ENCODE measurements at regions not wholly inside any gene's neighbourhood (a gene's known extent, or its start where the extent isn't known, plus 50 kb on each side); places are given as distances from the start of the nearest gene placed in this dataset.

GRCh38 chr1:29390491-29391361 is 154.4 kb downstream of the PTPRU start:
- 3% methylated on average over 13 of the region's 16 CpGs for whole genome bisulfite sequencing (ENCODE audit: low lambda C conversion rate)
- no peaks in the 10 kb centered on the region for H4K20me1 ChIP-seq (ENCODE audit: insufficient read depth, low read length)
- no peak overlapping the region for H3K27ac ChIP-seq (ENCODE audit: extremely low read length, insufficient read depth, low read length)
- ATAC-seq (no peak), DNase-seq (ENCODE audit: low spot score) (no peak), FAIRE-seq (no peak)
- H3K9me3 ChIP-seq (ENCODE audit: low read length) = no peaks in the 10 kb centered on the region
- H3K79me2 ChIP-seq (ENCODE audit: insufficient read depth, low read length) = no peaks in the 10 kb centered on the region
- H3K4me3 ChIP-seq (replicated peaks in 1 of 3; ENCODE audit: insufficient read depth in 1 of 3, low read depth in 2 of 3, low read length in 3 of 3) = no peak overlapping the region
- in situ Hi-C loops (cut with HindIII; ENCODE audit: extremely low pct_ligation_motif_present, low pct_unique_long_range_greater_than_20kb) = loop anchor here (25.0 kb wide), 1 partner anchor 697 kb away; no protein-coding TSS in a partner anchor
- H3K4me1 ChIP-seq (ENCODE audit: insufficient read depth, low read length) = no peaks in the 10 kb centered on the region
- no TSS peak for BruUV-seq (replicated peaks)
- no peak for TF ChIP-seq ZNF101 (CRISPR knock-in tag; IDR thresholded peaks at IDR 0.05; ENCODE audit: borderline replicate concordance, low read depth)
- TF ChIP-seq ZBTB7B (CRISPR knock-in tag; IDR thresholded peaks at IDR 0.05) = no peak
- no peak for TF ChIP-seq RXRA (CRISPR knock-in tag; IDR thresholded peaks at IDR 0.05)
- TF ChIP-seq NAIF1 (CRISPR knock-in tag; IDR thresholded peaks at IDR 0.05; ENCODE audit: borderline replicate concordance) = no peak
- no peak for TF ChIP-seq ARHGAP35 (CRISPR knock-in tag; IDR thresholded peaks at IDR 0.05; ENCODE audit: borderline replicate concordance)
- no peak for TF ChIP-seq ASH2L (IDR thresholded peaks at IDR 0.05; ENCODE audit: insufficient read length, low read depth, low read length)
- TF ChIP-seq ZNF451 (CRISPR knock-in tag; IDR thresholded peaks at IDR 0.05) = no peak
- no peak for TF ChIP-seq PHF5A (CRISPR knock-in tag; IDR thresholded peaks at IDR 0.05; ENCODE audit: low read depth, unreplicated experiment)
- no peak for TF ChIP-seq RAD21 (CRISPR knock-in tag; IDR thresholded peaks at IDR 0.05)
- no peak for TF ChIP-seq NR1H2 (CRISPR knock-in tag; IDR thresholded peaks at IDR 0.05; ENCODE audit: borderline replicate concordance, low read depth)
- no peak for TF ChIP-seq DMAP1 (CRISPR knock-in tag; IDR thresholded peaks at IDR 0.05)
- peaks cover 1 to 3% of the 10 kb centered on the region in 2 experiments; a peak in 1 of 5 replicates for H3K27me3 ChIP-seq (ENCODE audit: control insufficient read depth in 1 of 2, insufficient read depth in 2 of 2, low read length in 2 of 2)
- POLR2A ChIA-PET = no interaction called here
- no peak overlapping the region for H2AFZ ChIP-seq (ENCODE audit: low read length)
- H3K9ac ChIP-seq (ENCODE audit: insufficient read depth, low read depth, low read length) = no peak overlapping the region
- intact Hi-C loops (cut with micrococcal nuclease; ENCODE audit: unreplicated experiment) = no loop called here
- CTCF ChIA-PET (ENCODE audit: low intra/inter-chr PET ratio, low total read pairs) = no interaction called here
- H3K36me3 ChIP-seq (replicated peaks in 1 of 2; ENCODE audit: control insufficient read depth in 1 of 2, insufficient read depth in 2 of 2, low read length in 2 of 2) = no peaks in the 10 kb centered on the region
- H3K4me2 ChIP-seq (ENCODE audit: low read depth, low read length) = no peak overlapping the region
